ENCODE measurements at regions not wholly inside any gene's neighbourhood (a gene's known extent, or its start where the extent isn't known, plus 50 kb on each side); places are given as distances from the start of the nearest gene placed in this dataset.
"Not testable (repeated sequence)": the region's sequence is repeated elsewhere in the genome, so short reads cannot be mapped to it uniquely, and the experiment has no call there.

GRCh38 chr10:124206616-124207015 is 113.2 kb upstream of the CHST15 start:
- no peak for DNase-seq

DNA sequence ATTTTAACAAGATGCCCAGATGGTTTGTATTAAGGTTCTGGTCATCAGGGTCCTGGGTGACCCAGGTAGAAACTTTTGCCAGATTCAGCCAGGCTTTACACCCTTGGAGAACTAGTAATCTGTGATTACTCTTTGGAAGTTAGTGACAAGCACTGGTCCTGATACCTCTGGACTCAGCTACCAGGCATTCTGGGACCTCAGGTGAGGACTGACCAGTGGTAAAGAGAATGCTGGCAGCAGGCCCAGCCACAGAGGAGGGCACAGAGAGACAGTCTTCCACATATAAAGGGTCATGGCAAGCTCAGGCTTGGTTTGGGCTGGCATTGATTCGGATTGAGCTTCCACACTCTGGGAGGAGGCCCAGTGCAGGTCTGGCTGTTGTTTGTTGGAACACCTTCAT is 112.0 kb upstream of the CHST15 start:
- no peak for DNase-seq

DNA sequence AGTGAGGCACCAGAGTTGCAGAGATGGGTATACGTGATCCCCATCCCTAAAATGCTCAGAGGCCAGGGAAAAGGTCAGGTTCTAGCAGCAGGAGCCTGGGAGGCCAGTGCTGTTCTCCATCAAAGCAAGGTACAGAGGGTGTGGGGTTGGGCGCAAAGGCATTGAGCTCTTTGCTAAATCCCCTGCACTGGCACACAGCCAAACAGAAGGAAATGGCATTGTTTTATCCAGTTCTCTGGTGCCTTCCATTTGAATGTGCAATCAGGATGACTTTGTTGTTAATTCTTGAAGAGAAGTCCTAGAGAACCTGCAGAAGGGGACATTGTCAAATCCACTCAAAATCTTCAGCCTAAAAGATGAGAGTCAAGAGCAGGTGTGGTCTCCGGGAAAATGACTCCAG is 111.3 kb upstream of the CHST15 start:
- DNase-seq: no peak

DNA sequence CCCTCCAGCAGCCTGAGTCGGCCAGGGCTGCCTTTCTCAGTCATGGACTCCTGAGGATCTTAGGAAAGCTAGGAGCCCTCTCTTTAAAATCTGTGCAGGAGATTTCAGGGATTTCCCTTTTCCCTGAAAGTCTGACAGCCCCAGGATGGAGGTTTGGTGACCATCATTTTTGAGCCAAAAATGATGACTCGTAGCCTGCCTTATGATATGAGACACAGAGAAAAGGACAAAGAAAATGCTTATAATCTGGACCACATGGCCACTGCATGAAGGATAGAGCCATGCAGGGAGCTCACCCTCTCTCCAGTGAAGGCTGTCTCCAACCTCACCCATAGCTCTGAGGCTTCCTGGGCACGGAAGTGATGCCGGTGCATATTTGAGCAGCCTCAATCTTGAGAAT is 106.6 kb upstream of the CHST15 start:
- no peak for DNase-seq

DNA sequence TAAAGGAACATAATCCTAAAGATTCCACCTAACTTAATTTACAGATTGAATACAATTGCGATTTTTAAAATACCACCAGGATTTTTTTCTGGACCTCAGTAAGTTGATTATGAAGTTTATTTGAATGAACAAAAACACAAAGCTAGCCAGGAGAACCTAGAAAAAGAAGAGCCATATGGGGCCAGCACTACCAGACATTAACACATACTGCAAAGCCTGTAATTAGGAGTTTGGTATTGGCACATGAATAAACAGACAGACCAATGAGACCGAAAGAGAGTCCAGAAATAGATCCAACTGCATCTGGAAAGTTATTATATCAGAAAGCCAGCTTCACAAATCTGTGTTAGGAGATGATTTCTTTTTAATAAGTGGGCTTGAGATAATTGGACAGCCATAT is 105.5 kb upstream of the CHST15 start:
- DNase-seq: no peak

DNA sequence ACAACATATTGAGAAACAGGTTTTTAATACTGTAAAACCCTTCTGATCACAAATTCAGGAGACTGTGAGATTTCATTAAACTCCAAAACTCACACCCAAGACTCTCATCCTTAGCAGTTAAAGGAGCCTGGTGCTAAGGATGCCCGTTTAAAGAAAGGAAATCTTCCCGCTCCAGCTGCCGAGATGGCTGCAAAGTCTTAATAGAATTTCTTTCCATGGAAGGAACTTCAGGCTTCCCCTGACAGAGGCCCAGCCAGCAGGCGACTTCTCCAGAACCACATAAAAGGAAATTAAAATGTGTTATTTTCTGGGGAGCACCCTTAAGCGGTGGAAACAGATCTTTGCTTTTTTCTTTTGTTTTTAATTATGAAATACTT is 104.7 kb upstream of the CHST15 start:
- no peak for DNase-seq

- DNase-seq: no peak
These were observed 104.2 kb upstream of the CHST15 start for GRCh38 chr10:124197371-124198124.

DNA sequence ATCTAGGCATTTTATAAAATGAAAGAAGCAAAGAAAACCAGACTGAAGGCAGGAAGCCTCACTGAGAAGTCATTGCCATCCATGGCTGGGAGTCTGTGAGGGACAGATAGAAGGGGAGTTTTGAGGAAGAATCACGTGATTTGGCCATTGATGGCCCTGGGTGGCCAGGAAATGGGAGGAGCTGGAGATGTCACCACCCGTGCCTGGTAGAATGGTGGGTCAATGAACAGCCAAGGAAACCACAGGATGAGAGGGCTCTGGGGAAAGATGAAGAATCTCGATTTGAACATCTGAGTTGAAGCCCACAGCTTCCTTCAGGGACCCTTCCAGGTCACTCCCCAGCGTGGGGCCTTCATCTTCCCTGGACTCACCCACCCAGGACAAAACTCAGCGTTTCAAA is 103.3 kb upstream of the CHST15 start:
- no peak for DNase-seq

DNA sequence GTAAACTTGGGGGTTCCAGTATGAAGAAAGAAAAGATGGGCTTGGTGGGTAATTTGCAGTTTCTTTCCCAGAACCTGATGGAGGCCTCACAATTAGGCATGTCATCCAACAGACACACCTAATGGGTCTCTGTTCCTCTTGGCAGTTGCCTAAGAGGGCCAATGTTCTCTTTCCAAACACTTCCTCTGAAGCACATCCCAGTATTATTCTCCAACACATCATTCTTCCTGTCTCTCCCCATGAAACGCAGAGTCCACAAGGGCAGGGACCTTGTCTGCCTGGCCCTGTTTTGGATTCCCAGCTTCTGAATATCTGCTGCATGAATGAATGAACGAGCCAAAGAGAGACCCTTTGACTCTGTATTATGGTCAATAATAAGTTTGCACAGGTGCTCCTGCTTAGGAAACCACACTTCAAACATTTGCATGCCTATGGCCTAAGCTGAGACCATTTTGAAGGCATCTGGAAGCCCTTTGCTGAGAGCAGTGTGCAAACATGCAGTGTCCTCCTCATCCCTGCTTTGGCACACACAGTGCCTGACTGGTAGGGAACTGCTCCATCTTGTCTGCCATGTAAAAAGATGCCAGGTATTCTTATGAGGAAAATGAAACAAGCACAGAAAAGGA is 100.9 kb upstream of the CHST15 start:
- no peak for DNase-seq

DNA sequence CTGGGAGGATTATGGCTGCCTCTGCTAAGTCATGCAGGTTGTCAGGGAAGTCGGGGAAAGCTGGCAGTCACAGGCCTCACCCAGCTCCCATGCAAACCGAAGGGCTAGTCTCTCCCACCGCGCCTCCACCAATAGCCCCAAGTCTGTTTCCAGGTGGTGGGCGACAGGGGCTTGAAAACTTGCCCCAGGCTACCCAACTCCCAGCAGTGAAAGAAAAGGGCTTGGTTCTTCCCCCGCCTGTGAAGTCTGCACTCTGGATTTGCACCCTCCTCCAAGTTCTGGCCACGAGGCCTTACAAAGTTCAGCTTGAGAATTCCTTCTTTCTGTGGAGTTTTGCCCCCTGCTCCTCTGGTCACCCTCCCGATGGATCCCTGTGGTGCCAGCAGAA is 99.9 kb upstream of the CHST15 start:
- DNase-seq: no peak

- DNase-seq: not testable (repeated sequence)
These were observed 99.4 kb upstream of the CHST15 start for GRCh38 chr10:124192664-124193308.

DNA sequence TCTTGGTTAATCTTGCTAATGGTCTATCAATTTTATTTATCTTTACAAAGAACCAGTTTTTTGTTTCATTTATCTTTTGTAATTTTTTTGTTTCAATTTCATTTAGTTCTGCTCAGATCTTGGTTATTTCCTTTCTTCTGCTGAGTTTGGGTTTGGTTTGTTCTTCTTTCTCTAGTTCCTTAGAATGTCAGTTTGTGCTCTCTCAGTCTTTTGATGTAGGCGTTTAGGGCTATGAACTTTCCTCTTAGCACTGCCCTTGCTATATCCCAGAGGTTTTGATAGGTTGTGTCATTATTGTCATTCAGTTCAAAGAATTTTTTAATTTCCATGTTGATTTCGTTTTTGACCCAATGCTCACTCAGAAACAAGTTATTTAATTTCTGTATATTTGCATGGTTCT is 97.1 kb upstream of the CHST15 start:
- DNase-seq: not testable (repeated sequence)

GRCh38 chr10:124186956-124187355 is 93.6 kb upstream of the CHST15 start:
- DNase-seq: no peak

DNA sequence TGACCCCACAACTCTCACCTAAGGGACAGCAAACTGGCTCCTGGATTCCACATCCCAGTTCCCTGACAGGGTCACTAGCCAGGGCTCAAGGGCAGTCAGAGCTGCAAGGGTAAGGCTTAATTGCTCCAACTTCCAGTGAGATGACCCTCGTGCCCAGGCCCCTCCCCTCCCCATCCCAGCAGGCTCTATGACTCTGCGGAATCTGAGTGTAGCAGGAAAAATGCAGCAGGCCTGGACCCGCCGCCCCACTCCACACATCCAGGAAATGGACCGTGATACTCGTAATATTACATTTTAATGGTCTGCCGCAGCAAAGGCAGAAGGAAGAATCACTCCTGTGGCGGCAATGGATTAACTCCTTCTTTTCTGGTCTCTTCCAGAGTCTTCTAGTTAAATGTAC is 91.7 kb upstream of the CHST15 start:
- DNase-seq: no peak

DNA sequence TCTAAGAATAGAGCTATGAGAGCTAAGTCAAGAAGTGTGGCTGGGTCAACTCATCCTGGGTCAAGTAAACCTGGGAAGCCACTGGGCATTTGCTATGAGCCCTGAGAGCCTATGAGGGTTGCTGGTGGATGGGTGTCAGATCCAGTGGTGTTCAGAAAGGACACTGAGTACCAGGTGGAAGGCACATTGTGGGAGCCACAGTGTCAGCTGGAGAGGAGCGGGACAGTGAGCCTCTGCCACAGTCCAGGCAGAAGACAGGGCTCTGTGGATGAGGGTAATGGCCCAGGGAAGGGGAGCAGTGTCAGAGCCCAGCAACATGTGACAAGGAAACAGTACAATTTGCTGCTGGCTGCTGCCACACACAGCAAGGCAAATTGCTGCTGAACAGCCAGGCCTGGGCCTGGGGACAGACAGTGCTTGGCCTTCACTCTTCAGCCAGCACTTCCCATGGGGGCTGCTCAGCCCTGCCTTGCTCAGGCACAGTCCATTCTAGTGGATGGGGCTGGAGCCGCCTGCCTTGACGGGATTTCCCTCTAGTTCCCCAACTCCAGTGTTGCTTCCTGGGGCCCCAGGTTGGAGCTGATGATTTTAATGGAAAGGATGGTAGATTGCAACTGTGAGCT is 90.9 kb upstream of the CHST15 start:
- DNase-seq: no peak

DNA sequence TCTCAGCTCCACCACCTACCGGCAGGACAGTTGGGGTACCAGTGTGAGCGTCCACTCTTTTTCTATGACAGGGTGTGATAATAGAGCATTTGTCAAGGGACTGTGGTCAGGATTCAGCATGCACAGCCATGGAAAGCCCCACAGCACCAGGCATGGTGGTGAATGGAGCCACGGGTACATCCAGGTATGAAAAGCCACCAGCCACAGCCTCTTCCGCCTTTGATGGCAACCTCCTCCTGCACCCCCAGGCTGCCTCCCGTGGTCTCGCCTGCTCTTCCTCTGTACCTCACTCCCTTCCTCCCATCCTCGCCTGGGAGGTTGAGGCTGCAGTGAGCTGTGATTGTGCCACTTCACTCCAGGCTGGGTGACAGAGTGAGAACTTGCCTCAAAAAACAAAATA is 90.2 kb upstream of the CHST15 start:
- no peak for DNase-seq

- DNase-seq: no peak
These were observed 88.7 kb upstream of the CHST15 start for GRCh38 chr10:124182088-124182541.

DNA sequence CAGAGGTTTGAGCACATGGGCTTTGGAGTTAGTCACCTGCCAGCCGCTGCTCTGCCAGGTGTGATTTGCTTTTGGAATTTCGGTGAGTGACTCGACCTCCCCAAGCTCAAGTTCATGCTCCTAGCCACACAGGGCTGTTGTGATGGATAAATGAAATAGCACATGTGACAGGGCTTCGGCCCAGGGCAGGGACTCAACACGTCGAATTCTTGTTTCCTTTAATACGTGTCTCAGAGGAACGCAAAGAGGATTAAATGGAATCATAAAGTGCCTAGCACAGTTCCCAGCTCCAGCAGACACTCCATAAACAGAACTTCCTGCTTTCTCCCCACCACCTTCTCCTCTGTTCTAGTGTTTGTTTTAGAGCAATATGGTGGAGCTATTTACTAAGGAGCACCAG is 88.3 kb upstream of the CHST15 start:
- no peak for DNase-seq

- DNase-seq: no peak
These were observed 87.7 kb upstream of the CHST15 start for GRCh38 chr10:124180947-124181549.

- DNase-seq: no peak
These were observed 86.8 kb upstream of the CHST15 start for GRCh38 chr10:124180044-124180745.

DNA sequence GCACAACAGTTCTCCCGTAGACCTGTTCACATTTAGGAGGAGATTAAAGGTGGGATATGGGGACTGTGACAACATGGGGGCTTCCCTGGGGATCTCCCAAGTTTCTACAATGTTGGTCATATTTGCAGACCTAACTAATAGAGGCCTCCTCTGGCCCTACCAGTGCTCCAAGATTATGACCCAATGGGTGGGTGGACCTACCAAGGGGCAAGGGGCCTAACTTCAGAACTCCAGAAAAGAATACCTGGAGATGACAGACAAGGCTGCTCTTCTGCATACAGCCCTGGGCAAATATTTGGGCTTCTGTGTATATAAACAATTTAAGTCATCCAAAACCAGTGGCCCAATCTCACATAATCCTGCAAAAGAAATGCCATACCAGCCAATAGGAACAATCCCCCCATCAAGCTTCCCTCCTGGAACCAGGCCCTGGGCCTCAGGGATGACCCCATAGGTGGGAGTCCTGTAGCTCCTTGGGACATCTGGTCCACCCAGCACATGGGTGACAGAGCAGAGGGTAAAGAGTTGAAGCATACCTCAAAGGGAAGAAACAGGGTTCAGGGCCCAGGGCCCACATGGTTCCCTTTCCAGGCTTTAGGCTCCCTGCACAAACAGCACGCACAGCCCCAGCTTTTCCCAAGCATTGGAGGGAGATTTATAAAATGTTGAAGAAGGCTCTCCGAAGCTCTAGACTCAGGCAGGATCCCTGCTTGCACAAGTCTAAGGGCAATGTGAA is 86.1 kb upstream of the CHST15 start:
- no peak for DNase-seq

DNA sequence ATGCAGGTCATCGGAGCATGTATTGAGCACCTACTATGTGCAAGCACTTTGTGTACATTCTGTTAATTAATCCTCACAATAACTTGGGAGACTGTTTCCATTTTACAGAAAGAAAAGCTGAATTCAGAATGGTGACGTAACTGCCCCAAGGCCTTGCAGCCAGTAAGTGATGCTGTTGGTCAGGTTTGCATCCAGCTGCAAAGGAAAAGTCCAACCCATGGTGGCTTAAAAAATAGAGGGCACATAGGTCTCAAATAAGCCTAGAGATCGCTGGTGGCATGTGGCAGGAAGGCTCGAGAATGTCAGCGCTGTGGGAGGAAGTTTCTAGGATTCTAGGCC is 83.8 kb upstream of the CHST15 start:
- DNase-seq: no peak
